ENCODE measurements at regions not wholly inside any gene's neighbourhood (a gene's known extent, or its start where the extent isn't known, plus 50 kb on each side); places are given as distances from the start of the nearest gene placed in this dataset.
"Not testable (repeated sequence)": the region's sequence is repeated elsewhere in the genome, so short reads cannot be mapped to it uniquely, and the experiment has no call there.

DNA sequence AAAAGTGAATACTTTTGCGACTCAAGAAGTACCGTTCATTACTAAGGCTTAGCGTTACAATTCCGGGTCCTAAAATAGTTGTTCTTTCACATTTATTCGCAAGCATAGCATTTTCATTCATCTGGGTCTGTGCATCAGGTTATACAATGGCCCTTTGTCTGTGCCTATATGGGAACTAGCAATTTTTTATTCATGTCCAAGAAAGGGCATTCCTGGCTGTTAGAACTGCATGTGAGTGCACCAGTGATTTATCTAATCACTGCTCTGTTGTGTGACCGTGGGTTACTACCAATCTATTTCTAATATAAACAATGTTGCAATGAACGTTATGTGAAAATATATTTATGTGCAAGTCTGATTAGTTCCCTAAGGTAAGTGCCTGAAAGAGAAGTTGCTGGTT is 63.8 kb downstream of the SPANXA1 start:
- H3K27ac ChIP-seq; DNase-seq (ENCODE audit: low read depth in 1 of 2, low spot score in 1 of 2); H3K27me3 ChIP-seq; H3K4me3 ChIP-seq; H3K9me3 ChIP-seq (ENCODE audit: low read depth); H3K36me3 ChIP-seq; H3K4me1 ChIP-seq (ENCODE audit: low read depth): not testable (repeated sequence)

GRCh38 chrX:141475788-141476187 is 108.8 kb downstream of the SPANXA1 start:
- not testable (repeated sequence) for H3K9me3 ChIP-seq (ENCODE audit: low read depth); DNase-seq (ENCODE audit: low read depth in 1 of 2, low spot score in 1 of 2); H3K27ac ChIP-seq; H3K36me3 ChIP-seq; H3K27me3 ChIP-seq; H3K4me1 ChIP-seq (ENCODE audit: low read depth); H3K4me3 ChIP-seq

DNA sequence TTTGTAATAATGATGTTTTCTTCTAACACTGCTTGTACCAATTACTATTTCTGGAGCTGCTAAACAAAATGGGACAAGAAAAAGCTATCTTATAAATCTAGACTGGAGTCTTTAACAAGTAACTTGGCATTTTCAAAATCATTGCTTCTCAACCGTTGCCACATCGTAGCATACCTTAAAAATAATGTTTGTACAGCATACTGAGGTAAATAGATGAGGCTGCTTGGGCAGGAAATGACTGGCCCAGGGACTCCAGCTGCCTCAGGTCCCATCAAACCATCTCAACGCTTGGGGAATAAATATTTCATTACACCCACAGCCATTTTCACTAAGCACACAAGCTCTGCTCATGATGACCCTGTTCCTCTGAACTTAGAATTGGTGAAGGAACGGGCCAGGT is 115.1 kb downstream of the SPANXA1 start:
- Histone ChIP-seq H3K4me3 (no peak overlapping the region), H3K27me3 (no peaks in the 10 kb centered on the region), H3K36me3 (no peaks in the 10 kb centered on the region), H3K4me1 (ENCODE audit: low read depth) (no peaks in the 10 kb centered on the region), H3K9me3 (ENCODE audit: low read depth) (no peaks in the 10 kb centered on the region), H3K27ac (no peak overlapping the region)
- peak in 1 of 2 donors; percentile 6 for DNase-seq (ENCODE audit: low read depth in 1 of 2, low spot score in 1 of 2)
- TF ChIP-seq, protein P1, sequence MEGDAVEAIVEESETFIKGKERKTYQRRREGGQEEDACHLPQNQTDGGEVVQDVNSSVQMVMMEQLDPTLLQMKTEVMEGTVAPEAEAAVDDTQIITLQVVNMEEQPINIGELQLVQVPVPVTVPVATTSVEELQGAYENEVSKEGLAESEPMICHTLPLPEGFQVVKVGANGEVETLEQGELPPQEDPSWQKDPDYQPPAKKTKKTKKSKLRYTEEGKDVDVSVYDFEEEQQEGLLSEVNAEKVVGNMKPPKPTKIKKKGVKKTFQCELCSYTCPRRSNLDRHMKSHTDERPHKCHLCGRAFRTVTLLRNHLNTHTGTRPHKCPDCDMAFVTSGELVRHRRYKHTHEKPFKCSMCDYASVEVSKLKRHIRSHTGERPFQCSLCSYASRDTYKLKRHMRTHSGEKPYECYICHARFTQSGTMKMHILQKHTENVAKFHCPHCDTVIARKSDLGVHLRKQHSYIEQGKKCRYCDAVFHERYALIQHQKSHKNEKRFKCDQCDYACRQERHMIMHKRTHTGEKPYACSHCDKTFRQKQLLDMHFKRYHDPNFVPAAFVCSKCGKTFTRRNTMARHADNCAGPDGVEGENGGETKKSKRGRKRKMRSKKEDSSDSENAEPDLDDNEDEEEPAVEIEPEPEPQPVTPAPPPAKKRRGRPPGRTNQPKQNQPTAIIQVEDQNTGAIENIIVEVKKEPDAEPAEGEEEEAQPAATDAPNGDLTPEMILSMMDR (IDR thresholded peaks at IDR 0.05; ENCODE audit: low read depth, low read length): no peak

GRCh38 chrX:141468940-141469339 is 115.6 kb downstream of the SPANXA1 start:
- H3K36me3 ChIP-seq: no peaks in the 10 kb centered on the region
- H3K4me1 ChIP-seq (ENCODE audit: low read depth): no peaks in the 10 kb centered on the region
- no peak overlapping the region for H3K4me3 ChIP-seq
- TF ChIP-seq, protein P1 (IDR thresholded peaks at IDR 0.05; ENCODE audit: low read depth, low read length): no peak
- no peak overlapping the region for H3K27ac ChIP-seq
- H3K9me3 ChIP-seq (ENCODE audit: low read depth): no peaks in the 10 kb centered on the region
- DNase-seq (ENCODE audit: low read depth in 1 of 2, low spot score in 1 of 2): peak in 1 of 2 donors; percentile 60
- H3K27me3 ChIP-seq: no peaks in the 10 kb centered on the region

DNA sequence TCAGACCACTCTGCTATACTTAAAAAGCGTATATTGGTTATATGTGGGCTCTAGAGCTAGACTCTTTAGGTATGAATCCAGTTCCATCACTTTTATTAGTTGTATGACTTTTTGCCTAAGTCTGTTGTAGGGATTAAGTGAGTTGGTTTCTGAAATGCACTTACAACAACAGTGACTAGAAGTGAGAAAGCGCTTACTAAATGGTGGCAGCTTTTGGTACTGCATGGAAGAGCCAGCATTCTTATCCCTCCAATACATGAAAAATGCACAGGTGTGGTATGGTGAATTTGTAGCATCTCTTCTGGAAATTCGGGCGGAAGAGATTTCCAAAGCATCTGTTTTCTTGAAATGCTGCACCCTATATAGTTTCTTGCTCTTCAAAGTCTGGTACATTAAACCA is 117.1 kb downstream of the SPANXA1 start:
- Histone ChIP-seq H3K27ac (no peak overlapping the region), H3K36me3 (no peaks in the 10 kb centered on the region), H3K9me3 (ENCODE audit: low read depth) (no peaks in the 10 kb centered on the region), H3K27me3 (no peaks in the 10 kb centered on the region), H3K4me1 (ENCODE audit: low read depth) (no peaks in the 10 kb centered on the region), H3K4me3 (no peak overlapping the region)
- TF ChIP-seq, protein P1 (IDR thresholded peaks at IDR 0.05; ENCODE audit: low read depth, low read length): peak; percentile 12
- peak in 1 of 2 donors; percentile 1 for DNase-seq (ENCODE audit: low read depth in 1 of 2, low spot score in 1 of 2)

GRCh38 chrX:141455103-141455502 is 129.4 kb downstream of the SPANXA1 start:
- no peaks in the 10 kb centered on the region for H3K27me3 ChIP-seq
- no peaks in the 10 kb centered on the region for H3K4me1 ChIP-seq (ENCODE audit: low read depth)
- H3K27ac ChIP-seq: no peak overlapping the region
- H3K4me3 ChIP-seq: no peak overlapping the region
- DNase-seq (ENCODE audit: low read depth in 1 of 2, low spot score in 1 of 2): no peak
- TF ChIP-seq, protein P1 (IDR thresholded peaks at IDR 0.05; ENCODE audit: low read depth, low read length): no peak
- H3K36me3 ChIP-seq: no peaks in the 10 kb centered on the region
- no peaks in the 10 kb centered on the region for H3K9me3 ChIP-seq (ENCODE audit: low read depth)

DNA sequence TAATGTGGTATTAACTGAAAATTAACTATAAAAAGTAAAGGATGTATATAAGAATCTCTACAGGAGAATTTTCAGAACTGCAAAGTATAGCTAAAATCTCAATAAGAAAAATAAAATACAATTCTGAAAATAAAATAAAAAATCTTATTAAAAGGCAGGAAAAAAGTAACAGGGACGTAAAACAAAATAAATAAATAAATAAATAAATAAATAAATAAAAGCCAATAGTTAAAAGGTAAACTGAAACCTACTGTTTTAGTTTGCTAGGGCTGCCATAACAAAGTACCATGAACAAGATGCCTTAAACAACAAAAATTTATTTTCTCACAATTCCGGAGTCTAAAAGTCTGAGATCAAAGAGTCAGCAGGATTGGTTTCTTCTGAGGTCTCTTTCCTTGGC is 140.6 kb downstream of the SPANXA1 start:
- H3K4me3 ChIP-seq: no peak overlapping the region
- H3K36me3 ChIP-seq: no peaks in the 10 kb centered on the region
- H3K27ac ChIP-seq: no peak overlapping the region
- H3K4me1 ChIP-seq (ENCODE audit: low read depth): no peaks in the 10 kb centered on the region
- TF ChIP-seq, protein P1 (IDR thresholded peaks at IDR 0.05; ENCODE audit: low read depth, low read length): no peak
- no peaks in the 10 kb centered on the region for H3K27me3 ChIP-seq
- H3K9me3 ChIP-seq (ENCODE audit: low read depth): no peaks in the 10 kb centered on the region
- DNase-seq (ENCODE audit: low read depth in 1 of 2, low spot score in 1 of 2): no peak
